ENCODE measurements at regions not wholly inside any gene's neighbourhood (a gene's known extent, or its start where the extent isn't known, plus 50 kb on each side); places are given as distances from the start of the nearest gene placed in this dataset.

DNA sequence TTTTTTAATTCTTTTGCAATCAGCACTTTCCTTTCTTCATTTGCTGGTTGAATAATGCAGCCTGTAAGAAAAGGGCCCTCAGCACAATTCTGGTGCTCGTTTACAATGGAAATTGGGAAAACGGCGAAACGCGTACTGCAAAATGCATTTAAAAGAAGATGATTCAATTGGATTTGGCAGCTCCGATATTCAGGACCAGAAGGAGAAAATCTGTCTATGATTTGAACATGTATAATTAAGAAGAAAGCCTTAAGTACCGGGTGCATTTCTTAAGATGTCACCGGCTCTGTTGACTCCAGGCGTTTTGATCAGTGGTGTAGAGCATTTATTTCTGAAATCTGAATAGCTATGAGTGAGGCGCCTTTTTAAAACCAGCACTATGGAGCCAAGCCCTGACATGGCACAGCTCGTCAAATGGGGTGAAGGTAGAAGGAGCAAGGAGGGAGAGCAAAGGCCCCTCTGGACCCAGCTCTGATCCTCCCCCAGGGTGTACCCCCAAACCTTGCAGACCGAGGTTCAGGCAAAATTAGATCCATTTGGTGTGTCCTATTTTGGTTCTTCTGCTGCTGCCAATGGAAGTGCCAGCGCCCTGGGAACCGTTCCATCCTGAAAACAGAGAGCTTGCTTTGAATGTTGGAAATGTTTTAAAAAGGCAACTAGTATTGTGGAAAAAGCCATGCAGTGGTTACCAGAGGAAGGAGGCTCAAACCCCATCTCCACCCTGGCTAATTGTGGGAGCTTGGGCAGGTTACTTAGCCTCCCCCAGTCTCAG is 161.4 kb upstream of the RPL38 start:
- TF ChIP-seq SIN3A (IDR thresholded peaks at IDR 0.05; ENCODE audit: borderline replicate concordance, insufficient read depth, low read length) (no peak), TAF1 (IDR thresholded peaks at IDR 0.05; ENCODE audit: borderline replicate concordance, insufficient read depth, low read length) (no peak), FOXP2 (optimal IDR thresholded peaks at IDR 0.05; ENCODE audit: borderline replicate concordance, extremely low read depth, extremely low read length, insufficient read depth) (no peak), POLR2AphosphoS5 (IDR thresholded peaks at IDR 0.05; ENCODE audit: low read depth, low read length) (no peak)
- TF ChIP-seq, protein P1, sequence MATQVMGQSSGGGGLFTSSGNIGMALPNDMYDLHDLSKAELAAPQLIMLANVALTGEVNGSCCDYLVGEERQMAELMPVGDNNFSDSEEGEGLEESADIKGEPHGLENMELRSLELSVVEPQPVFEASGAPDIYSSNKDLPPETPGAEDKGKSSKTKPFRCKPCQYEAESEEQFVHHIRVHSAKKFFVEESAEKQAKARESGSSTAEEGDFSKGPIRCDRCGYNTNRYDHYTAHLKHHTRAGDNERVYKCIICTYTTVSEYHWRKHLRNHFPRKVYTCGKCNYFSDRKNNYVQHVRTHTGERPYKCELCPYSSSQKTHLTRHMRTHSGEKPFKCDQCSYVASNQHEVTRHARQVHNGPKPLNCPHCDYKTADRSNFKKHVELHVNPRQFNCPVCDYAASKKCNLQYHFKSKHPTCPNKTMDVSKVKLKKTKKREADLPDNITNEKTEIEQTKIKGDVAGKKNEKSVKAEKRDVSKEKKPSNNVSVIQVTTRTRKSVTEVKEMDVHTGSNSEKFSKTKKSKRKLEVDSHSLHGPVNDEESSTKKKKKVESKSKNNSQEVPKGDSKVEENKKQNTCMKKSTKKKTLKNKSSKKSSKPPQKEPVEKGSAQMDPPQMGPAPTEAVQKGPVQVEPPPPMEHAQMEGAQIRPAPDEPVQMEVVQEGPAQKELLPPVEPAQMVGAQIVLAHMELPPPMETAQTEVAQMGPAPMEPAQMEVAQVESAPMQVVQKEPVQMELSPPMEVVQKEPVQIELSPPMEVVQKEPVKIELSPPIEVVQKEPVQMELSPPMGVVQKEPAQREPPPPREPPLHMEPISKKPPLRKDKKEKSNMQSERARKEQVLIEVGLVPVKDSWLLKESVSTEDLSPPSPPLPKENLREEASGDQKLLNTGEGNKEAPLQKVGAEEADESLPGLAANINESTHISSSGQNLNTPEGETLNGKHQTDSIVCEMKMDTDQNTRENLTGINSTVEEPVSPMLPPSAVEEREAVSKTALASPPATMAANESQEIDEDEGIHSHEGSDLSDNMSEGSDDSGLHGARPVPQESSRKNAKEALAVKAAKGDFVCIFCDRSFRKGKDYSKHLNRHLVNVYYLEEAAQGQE (IDR thresholded peaks at IDR 0.05; ENCODE audit: insufficient read depth in 1 of 2, low read depth in 2 of 2, low read length in 2 of 2), result no peak

DNA sequence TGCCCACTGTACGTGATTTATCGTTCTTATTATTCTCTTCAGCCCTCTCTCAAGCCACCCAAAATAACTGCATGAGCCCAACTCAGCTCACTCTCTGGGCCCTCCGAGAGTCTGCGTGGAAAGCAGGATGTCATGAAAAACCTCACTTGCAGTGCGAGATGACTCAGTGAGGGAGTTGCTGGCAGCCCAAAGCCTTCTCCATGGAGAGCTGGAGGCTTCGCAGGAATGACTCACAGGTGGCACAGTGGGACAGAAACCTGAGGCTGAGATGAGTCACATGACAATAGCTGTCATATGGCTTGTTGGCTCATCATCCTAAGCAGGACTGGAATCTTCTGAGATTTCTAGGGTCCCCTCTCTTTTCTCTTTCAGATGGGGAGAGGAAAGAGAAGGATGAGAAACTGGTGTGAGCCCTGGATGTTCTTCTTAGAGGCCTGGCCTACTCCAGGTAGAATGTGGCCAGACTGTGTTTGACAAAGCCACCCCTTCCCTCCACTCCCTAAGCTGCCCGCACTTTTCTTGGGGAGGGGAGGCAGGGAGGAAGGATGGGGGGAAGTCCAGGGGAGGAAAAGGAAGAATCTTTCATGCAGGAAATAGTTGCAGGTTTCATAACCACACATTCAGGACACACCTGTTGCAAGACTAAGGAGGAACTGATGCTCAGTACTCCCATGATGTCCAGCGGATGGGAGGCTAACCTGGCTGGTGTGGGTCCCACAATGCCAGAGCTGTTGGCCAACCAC is 160.6 kb upstream of the RPL38 start:
- no peak for TF ChIP-seq TAF1 (IDR thresholded peaks at IDR 0.05; ENCODE audit: borderline replicate concordance, insufficient read depth, low read length)
- no peak for TF ChIP-seq SIN3A (IDR thresholded peaks at IDR 0.05; ENCODE audit: borderline replicate concordance, insufficient read depth, low read length)
- TF ChIP-seq FOXP2 (optimal IDR thresholded peaks at IDR 0.05; ENCODE audit: borderline replicate concordance, extremely low read depth, extremely low read length, insufficient read depth), result no peak

DNA sequence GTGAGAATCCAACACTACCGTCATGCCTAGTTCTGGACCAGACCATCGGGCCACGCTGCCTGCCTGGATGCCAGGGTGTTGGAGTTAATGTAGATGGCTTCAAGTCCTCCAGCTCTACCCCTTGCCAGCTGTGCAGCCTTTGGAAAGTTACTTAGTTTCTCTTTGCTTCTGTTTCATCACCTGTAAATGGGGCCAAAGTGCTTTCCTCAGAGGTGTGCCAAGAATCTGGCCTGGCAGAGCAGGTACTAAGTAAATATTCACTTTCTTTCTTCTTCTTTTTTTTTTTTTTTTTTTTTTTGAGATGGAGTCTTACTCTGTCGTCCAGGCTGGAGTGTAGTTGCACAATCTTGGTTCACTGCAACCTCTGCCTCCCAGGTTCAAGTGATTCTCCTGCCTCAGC is 159.5 kb upstream of the RPL38 start:
- TF ChIP-seq SIN3A (IDR thresholded peaks at IDR 0.05; ENCODE audit: borderline replicate concordance, insufficient read depth, low read length) (no peak), FOXP2 (optimal IDR thresholded peaks at IDR 0.05; ENCODE audit: borderline replicate concordance, extremely low read depth, extremely low read length, insufficient read depth) (no peak)
- TF ChIP-seq, protein P1 (IDR thresholded peaks at IDR 0.05; ENCODE audit: insufficient read depth in 1 of 2, low read depth in 2 of 2, low read length in 2 of 2), result no peak

DNA sequence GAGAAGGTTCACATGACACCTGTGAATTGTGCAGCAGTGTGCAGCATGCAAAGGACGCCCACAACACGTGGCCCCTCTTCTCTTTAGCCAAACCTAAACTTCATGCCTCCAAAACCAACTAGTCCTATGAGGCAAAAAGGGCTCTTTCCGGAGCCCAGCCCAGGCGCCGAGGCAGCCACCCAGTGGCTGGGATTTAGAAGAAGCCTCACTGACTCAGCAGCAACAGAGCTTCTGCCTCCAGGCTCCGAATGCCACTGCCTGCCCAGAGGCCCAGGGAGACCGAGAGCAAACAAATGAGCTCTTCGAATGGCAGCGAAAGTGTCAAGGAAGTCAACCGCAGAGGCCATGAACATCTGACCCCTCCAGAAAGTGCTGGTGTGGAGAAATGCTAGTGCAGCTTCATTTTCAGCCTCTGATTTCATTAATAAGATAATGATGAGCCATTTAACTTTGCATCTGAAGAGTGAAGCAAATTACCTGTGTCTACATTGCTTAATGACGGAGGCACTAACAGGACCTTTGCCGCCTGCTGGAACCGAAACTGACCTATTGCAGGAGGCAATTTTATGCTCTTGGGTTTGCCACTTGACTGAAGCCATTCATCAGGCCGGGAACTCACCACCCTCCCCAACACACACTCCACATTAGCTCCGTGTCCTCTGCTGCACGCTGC is 157.7 kb upstream of the RPL38 start:
- TF ChIP-seq, protein P1 (IDR thresholded peaks at IDR 0.05; ENCODE audit: insufficient read depth in 1 of 2, low read depth in 2 of 2, low read length in 2 of 2), result no peak
- no peak for TF ChIP-seq SIN3A (IDR thresholded peaks at IDR 0.05; ENCODE audit: borderline replicate concordance, insufficient read depth, low read length)
- TF ChIP-seq TAF1 (IDR thresholded peaks at IDR 0.05; ENCODE audit: borderline replicate concordance, insufficient read depth, low read length), result no peak

DNA sequence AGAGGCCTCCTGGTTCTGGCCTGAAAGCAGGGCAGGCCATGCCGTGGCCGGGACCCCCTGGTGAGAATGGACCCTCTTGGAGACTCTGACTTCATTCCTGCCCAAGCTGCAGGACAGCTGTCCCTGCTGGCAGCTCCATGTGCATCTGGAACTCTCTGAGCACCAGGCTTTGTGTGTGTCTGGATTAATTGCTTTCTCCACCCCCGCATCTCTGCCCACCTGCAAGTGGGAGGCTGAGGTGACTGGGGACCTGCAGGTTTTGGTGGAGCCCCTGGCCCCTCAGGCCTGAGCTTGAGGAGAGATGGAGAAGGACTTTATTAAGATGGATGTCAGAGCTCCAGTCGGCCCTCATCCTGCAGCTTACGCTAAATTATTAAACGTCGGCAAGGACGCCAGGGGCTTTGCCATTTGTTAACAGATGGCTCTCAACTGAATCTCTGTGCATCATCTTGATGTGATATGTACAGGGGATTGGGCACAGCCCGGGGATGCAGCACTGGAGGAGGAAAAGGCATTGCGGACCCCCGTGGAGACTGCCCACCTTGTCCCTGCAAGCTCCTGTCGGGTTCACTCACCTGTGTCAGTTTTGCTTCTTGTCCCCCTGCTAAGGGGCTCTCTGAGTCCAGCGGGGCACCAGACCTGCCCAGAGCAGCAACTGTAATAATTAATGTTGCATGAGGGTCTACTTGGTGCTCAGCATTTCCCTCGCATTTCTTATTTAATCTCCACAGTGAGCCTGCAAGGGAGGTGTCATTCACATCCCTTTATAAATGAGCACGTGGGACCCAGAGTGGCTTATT is 154.1 kb upstream of the RPL38 start:
- no peak for TF ChIP-seq TAF1 (IDR thresholded peaks at IDR 0.05; ENCODE audit: borderline replicate concordance, insufficient read depth, low read length)
- no peak for TF ChIP-seq POLR2AphosphoS5 (IDR thresholded peaks at IDR 0.05; ENCODE audit: low read depth, low read length)
- no peak for TF ChIP-seq FOXP2 (optimal IDR thresholded peaks at IDR 0.05; ENCODE audit: borderline replicate concordance, extremely low read depth, extremely low read length, insufficient read depth)
- no peak for TF ChIP-seq SIN3A (IDR thresholded peaks at IDR 0.05; ENCODE audit: borderline replicate concordance, insufficient read depth, low read length)
- TF ChIP-seq, protein P1 (IDR thresholded peaks at IDR 0.05; ENCODE audit: insufficient read depth in 1 of 2, low read depth in 2 of 2, low read length in 2 of 2), result no peak

Measured in PFSK-1 (cell line).